ENCODE measurements at regions not wholly inside any gene's neighbourhood (a gene's known extent, or its start where the extent isn't known, plus 50 kb on each side); places are given as distances from the start of the nearest gene placed in this dataset.

DNA sequence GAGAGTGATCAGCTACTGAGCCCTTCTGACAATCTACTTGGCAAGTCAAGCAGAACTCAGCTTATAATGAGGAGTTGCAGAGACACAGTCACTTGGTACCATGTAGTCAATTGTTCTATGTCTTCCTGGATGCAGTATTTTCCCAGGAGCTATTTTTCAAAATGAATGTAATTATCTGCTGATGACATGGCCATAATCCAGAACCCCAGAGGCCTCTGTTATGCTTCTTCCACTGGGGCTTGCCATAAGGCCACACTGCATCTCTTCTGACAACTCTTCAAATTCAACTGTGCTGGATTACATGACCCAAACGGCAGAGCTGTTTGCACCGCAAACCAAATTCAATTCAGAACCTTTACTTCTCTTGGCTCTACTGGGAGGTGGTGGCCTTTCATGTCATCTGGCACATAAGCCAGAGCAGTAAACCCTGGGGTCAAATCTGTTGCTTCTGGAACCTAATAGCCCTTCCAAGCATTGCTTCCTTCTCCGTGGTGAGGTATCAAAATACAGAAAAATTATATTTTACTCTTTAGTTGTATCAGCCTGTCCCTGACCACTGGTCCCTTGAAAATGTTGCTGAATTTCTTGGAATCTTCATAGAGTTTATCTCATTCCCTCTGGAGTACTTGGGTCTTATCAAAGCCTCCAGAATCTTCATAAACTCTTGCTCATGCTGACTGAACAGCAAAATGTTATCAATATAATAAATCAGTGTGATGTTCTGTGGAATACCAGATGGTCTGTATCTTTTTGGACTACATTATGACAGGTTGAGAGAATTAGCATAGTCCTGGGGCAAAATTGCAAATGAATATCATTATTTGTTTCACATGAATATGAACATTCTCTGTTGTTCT is 79.4 kb upstream of the DCN start:
- no peaks in the 10 kb centered on the region for H3K36me3 ChIP-seq
- H3K27me3 ChIP-seq: no peaks in the 10 kb centered on the region
- no peak overlapping the region for H3K4me3 ChIP-seq
- intact Hi-C loops (cut with DNase I; ENCODE audit: low total_unique reads): no loop called here
- H3K4me1 ChIP-seq: no peaks in the 10 kb centered on the region
- no peak overlapping the region for H3K27ac ChIP-seq
- no peak for TF ChIP-seq POLR2AphosphoS5 (IDR thresholded peaks at IDR 0.05)
- TF ChIP-seq POLR2A (IDR thresholded peaks at IDR 0.05): no peak
- no peak for TF ChIP-seq EP300 (IDR thresholded peaks at IDR 0.05; ENCODE audit: low read depth)
- no peak for TF ChIP-seq CTCF (IDR thresholded peaks at IDR 0.05)
- no peak for DNase-seq
- WGBS, 2 donors (ENCODE audit: low coverage in 1 of 2): 64 to 93% methylated on average over 3 of the region's 3 CpGs
- in situ Hi-C loops (cut with MboI; ENCODE audit: low pct_ligation_motif_present in 1 of 4, low pct_unique_long_range_greater_than_20kb in 1 of 4, low sequenced_read_pairs in 3 of 4): no loop called here
- H3K9me3 ChIP-seq: no peaks in the 10 kb centered on the region

- no peaks in the 10 kb centered on the region for H3K27me3 ChIP-seq
- in situ Hi-C loops (cut with MboI; ENCODE audit: low pct_ligation_motif_present in 1 of 4, low pct_unique_long_range_greater_than_20kb in 1 of 4, low sequenced_read_pairs in 3 of 4): no loop called here
- no peaks in the 10 kb centered on the region for H3K36me3 ChIP-seq
- no peaks in the 10 kb centered on the region for H3K4me1 ChIP-seq
- TF ChIP-seq POLR2A (IDR thresholded peaks at IDR 0.05) (no peak), CTCF (IDR thresholded peaks at IDR 0.05) (no peak), POLR2AphosphoS5 (IDR thresholded peaks at IDR 0.05) (no peak), EP300 (IDR thresholded peaks at IDR 0.05; ENCODE audit: low read depth) (no peak)
- H3K9me3 ChIP-seq: no peaks in the 10 kb centered on the region
- DNase-seq: no peak
- no peak overlapping the region for H3K4me3 ChIP-seq
- no peak overlapping the region for H3K27ac ChIP-seq
- WGBS, 2 donors (ENCODE audit: low coverage in 1 of 2): 60 to 73% methylated on average over 3 to 5 of the region's 5 CpGs
- intact Hi-C loops (cut with DNase I; ENCODE audit: low total_unique reads): no loop called here
Observed at GRCh38 chr12:91256411-91256810, 73.8 kb upstream of the DCN start.

DNA sequence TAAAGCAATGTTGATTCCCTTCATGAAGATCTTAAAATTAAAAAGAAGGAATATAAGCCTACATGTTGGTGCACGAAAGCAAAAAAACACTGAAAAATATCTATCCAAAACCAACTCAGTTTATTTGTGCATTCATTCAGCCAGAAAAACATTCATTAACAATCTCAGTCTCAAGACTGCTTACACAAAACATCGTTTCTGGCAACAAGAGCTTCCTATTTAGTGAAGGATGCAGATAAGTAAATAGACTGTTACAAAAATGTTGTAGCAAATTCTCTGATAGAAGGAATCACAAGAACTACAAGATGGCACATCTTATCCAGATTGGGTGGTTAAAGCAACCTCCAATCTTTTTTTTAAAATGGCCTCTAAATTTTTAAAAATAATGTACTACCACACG is 69.7 kb upstream of the DCN start:
- in situ Hi-C loops (cut with MboI; ENCODE audit: low pct_ligation_motif_present in 1 of 4, low pct_unique_long_range_greater_than_20kb in 1 of 4, low sequenced_read_pairs in 3 of 4) (no loop called here), intact Hi-C loops (cut with DNase I; ENCODE audit: low total_unique reads) (no loop called here)
- Histone ChIP-seq H3K27ac (no peak overlapping the region), H3K9me3 (no peaks in the 10 kb centered on the region), H3K4me1 (no peaks in the 10 kb centered on the region), H3K4me3 (no peak overlapping the region), H3K27me3 (no peaks in the 10 kb centered on the region), H3K36me3 (no peaks in the 10 kb centered on the region)
- 71 to 72% methylated on average over 3 of the region's 3 CpGs for WGBS, 2 donors (ENCODE audit: low coverage in 1 of 2)
- DNase-seq: no peak
- TF ChIP-seq CTCF (IDR thresholded peaks at IDR 0.05): no peak
- no peak for TF ChIP-seq EP300 (IDR thresholded peaks at IDR 0.05; ENCODE audit: low read depth)
- TF ChIP-seq POLR2A (IDR thresholded peaks at IDR 0.05): no peak
- TF ChIP-seq POLR2AphosphoS5 (IDR thresholded peaks at IDR 0.05): no peak

DNA sequence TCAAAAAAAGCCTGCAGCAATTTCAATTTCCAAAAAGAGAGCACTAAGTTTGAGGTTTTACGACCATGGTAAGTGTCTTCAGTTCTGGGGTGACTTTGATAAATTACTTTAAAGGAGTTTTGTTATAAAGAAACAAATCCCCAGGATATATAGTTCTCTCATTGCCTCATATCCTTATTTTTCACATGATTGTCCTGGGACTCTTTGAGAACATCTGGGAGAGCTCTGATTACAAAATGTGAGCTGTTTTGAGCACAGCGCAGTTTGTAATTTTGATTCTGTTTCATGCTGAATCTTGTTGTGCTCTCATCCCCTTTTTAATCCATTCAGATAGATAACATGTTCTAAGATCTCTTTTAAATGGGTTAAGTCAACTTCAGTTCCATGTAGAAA is 67.7 kb upstream of the DCN start:
- no peaks in the 10 kb centered on the region for H3K4me1 ChIP-seq
- intact Hi-C loops (cut with DNase I; ENCODE audit: low total_unique reads) (no loop called here), in situ Hi-C loops (cut with MboI; ENCODE audit: low pct_ligation_motif_present in 1 of 4, low pct_unique_long_range_greater_than_20kb in 1 of 4, low sequenced_read_pairs in 3 of 4) (no loop called here)
- no peaks in the 10 kb centered on the region for H3K36me3 ChIP-seq
- H3K27ac ChIP-seq: peak overlapping the region; percentile 21 to 57 (median 35)
- no peaks in the 10 kb centered on the region for H3K9me3 ChIP-seq
- H3K27me3 ChIP-seq: no peaks in the 10 kb centered on the region
- H3K4me3 ChIP-seq: no peak overlapping the region
- DNase-seq: no peak
- 64 to 82% methylated on average over 2 of the region's 2 CpGs for WGBS, 2 donors (ENCODE audit: low coverage in 1 of 2)
- TF ChIP-seq POLR2AphosphoS5 (IDR thresholded peaks at IDR 0.05) (peak in 1 of 3 donors; percentile 12), EP300 (IDR thresholded peaks at IDR 0.05; ENCODE audit: low read depth) (no peak), POLR2A (IDR thresholded peaks at IDR 0.05) (no peak), CTCF (IDR thresholded peaks at IDR 0.05) (no peak)
